SK-N-SH (cell line): ENCODE measurements at regions not wholly inside any gene's neighbourhood (a gene's known extent, or its start where the extent isn't known, plus 50 kb on each side); places are given as distances from the start of the nearest gene placed in this dataset.

Source experiments
- CTCF ChIA-PET: fragments of 300-600, 350-600 bp; formaldehyde crosslinking; extraction: SDS; loops from one replicate; lab custom pipeline; 2021; lab: Yijun Ruan, JAX
- POLR2A ChIA-PET: fragments of 350-600 bp; sonication (Branson Sonifier 250); formaldehyde crosslinking; extraction: SDS; loops from one replicate; lab custom pipeline; 2020; ENCODE audit warnings: antibody characterized with exemption, inconsistent platforms; lab: Yijun Ruan, JAX
- DNase-seq: peaks from one replicate; pipeline ENCODE4 v3.0.0; 2012
- H2AFZ ChIP-seq: fragments of 200-600 bp; sonication (generic); 2 replicates; pipeline ENCODE4 v1.8.1; 2016; ENCODE audit warnings: antibody characterized with exemption, mild to moderate bottlenecking, low read depth
- H3F3A ChIP-seq: fragments of 200-600 bp; sonication (generic); replicated peaks from 2 replicates; pipeline ENCODE3; 2016; ENCODE audit warnings: antibody characterized with exemption, mild to moderate bottlenecking; ENCODE audit not compliant: insufficient read depth
- H3K27ac ChIP-seq, 2 experiments: fragments of 200-500 bp in 1 of 2; fragments of 200-600 bp in 1 of 2; sonication (Bioruptor generic) in 1 of 2; sonication (generic), shearing (Covaris generic) in 1 of 2; 2 replicates each; pipeline versions ENCODE4 v1.5.1 to v1.6.1; 2014 to 2016; ENCODE audit warnings: low read depth in 2 of 2, inconsistent platforms in 1 of 2, low read length in 1 of 2, mild to moderate bottlenecking in 1 of 2, mixed read lengths in 1 of 2
- H3K27me3 ChIP-seq: fragments of 200-600 bp; sonication (generic), shearing (Covaris generic); 2 replicates; pipeline ENCODE4 v1.6.1; 2016; ENCODE audit warnings: mixed run types; ENCODE audit not compliant: insufficient read depth
- H3K36me3 ChIP-seq, 2 experiments: fragments of 200-500 bp in 1 of 2; fragments of 200-600 bp in 1 of 2; sonication (Bioruptor generic) in 1 of 2; sonication (generic) in 1 of 2; replicated peaks in 1 of 2; 2 replicates each; pipeline versions ENCODE3 to v1.5.1; 2014 to 2016; ENCODE audit warnings: low read length in 1 of 2, mild to moderate bottlenecking in 1 of 2; ENCODE audit not compliant: insufficient read depth in 2 of 2, control insufficient read depth in 1 of 2
- H3K4me1 ChIP-seq, 2 experiments: fragments of 200-500 bp in 1 of 2; fragments of 200-600 bp in 1 of 2; sonication (Bioruptor generic) in 1 of 2; sonication (generic), shearing (Covaris generic) in 1 of 2; 2 replicates each; pipeline versions ENCODE4 v1.5.1 to v1.6.1; 2014 to 2016; ENCODE audit warnings: low read depth in 1 of 2, low read length in 1 of 2, mixed run types in 1 of 2; ENCODE audit not compliant: insufficient read depth in 2 of 2, control insufficient read depth in 1 of 2
- H3K4me2 ChIP-seq: fragments of 200-600 bp; sonication (generic), shearing (Covaris generic); 2 replicates; pipeline ENCODE4 v1.6.1; 2017; ENCODE audit warnings: mixed run types
- H3K4me3 ChIP-seq, 2 experiments: fragments of 200-500 bp in 1 of 2; fragments of 200-600 bp in 1 of 2; sonication (Bioruptor generic) in 1 of 2; sonication (generic), shearing (Covaris generic) in 1 of 2; 2 replicates each; pipeline versions ENCODE4 v1.5.1 to v1.8.1; 2014 to 2016; ENCODE audit warnings: low read depth in 2 of 2, inconsistent platforms in 1 of 2, low read length in 1 of 2, mild to moderate bottlenecking in 1 of 2, mixed read lengths in 1 of 2, moderate library complexity in 1 of 2
- H3K79me2 ChIP-seq: fragments of 200-600 bp; sonication (generic); 2 replicates; pipeline ENCODE4 v1.8.1; 2017; ENCODE audit warnings: mild to moderate bottlenecking; ENCODE audit not compliant: insufficient read depth
- H3K9ac ChIP-seq: fragments of 200-600 bp; sonication (generic); 2 replicates; pipeline ENCODE4 v1.6.1; 2017; ENCODE audit warnings: mixed run types
- H3K9me2 ChIP-seq: fragments of 200-600 bp; sonication (generic); 2 replicates; pipeline ENCODE4 v1.6.1; 2017; ENCODE audit warnings: mixed run types
- H3K9me3 ChIP-seq: fragments of 200-600 bp; sonication (generic); 2 replicates; pipeline ENCODE4 v1.6.1; 2017; ENCODE audit warnings: mixed run types, mild to moderate bottlenecking, moderate library complexity
- H4K20me1 ChIP-seq: fragments of 200-600 bp; sonication (generic); 2 replicates; pipeline ENCODE4 v1.6.1; 2017; ENCODE audit warnings: mild to moderate bottlenecking, mixed run types; ENCODE audit not compliant: insufficient read depth
- ELF1 ChIP-seq: IDR thresholded peaks from 2 replicates; pipeline ENCODE4 v1.4.0; 2012
- FOSL2 ChIP-seq: IDR thresholded peaks from 2 replicates; pipeline ENCODE4 v1.4.0; 2012; ENCODE audit warnings: low read depth, mild to moderate bottlenecking, moderate library complexity, borderline replicate concordance
- IRF3 ChIP-seq: fragments of 150-350 bp; IDR thresholded peaks from 2 replicates; pipeline ENCODE4 v1.6.1; 2016; ENCODE audit warnings: mild to moderate bottlenecking, low read depth, low read length
- MAX ChIP-seq: IDR thresholded peaks from 2 replicates; pipeline ENCODE4 v1.4.0; 2012; ENCODE audit warnings: low read depth
- MXI1 ChIP-seq: IDR thresholded peaks from 2 replicates; pipeline ENCODE4 v1.6.1; 2012; ENCODE audit warnings: mild to moderate bottlenecking, low read depth, low read length, improper control_type of control experiment
- NFIC ChIP-seq: IDR thresholded peaks from 2 replicates; pipeline ENCODE4 v1.4.0; 2012; ENCODE audit warnings: borderline replicate concordance
- PBX3 ChIP-seq: IDR thresholded peaks from 2 replicates; pipeline ENCODE4; 2012
- POLR2AphosphoS5 ChIP-seq: IDR thresholded peaks from 2 replicates; pipeline ENCODE4 v1.6.1; 2012; ENCODE audit warnings: low read depth, low read length
- RAD21 ChIP-seq: IDR thresholded peaks from 2 replicates; pipeline ENCODE4 v1.6.1; 2012; ENCODE audit warnings: mild to moderate bottlenecking, low read length
- SIN3A ChIP-seq: IDR thresholded peaks from 2 replicates; pipeline ENCODE4 v1.6.1; 2012; ENCODE audit warnings: low read depth, mild to moderate bottlenecking, low read length, moderate library complexity, borderline replicate concordance
- SMC3 ChIP-seq: IDR thresholded peaks from 2 replicates; pipeline ENCODE4 v1.6.1; 2012; ENCODE audit warnings: low read depth, low read length, improper control_type of control experiment
- TAF1 ChIP-seq: IDR thresholded peaks from 2 replicates; pipeline ENCODE4 v1.6.1; 2012; ENCODE audit warnings: low read depth, mild to moderate bottlenecking, low read length, moderate library complexity, borderline replicate concordance
- TCF12 ChIP-seq: IDR thresholded peaks from 2 replicates; pipeline ENCODE4 v1.4.0; 2012
- ZBTB33 ChIP-seq: IDR thresholded peaks from 2 replicates; pipeline ENCODE4 v1.4.0; 2012; ENCODE audit warnings: low read depth, borderline replicate concordance
- WGBS: methylation state at CpG from one replicate; pipeline ENCODE4 v1.1.6; 2017; ENCODE audit warnings: low lambda C conversion rate; 5-methylcytosine and 5-hydroxymethylcytosine counted together
- TF ChIP-seq, protein P1 (sequence below): IDR thresholded peaks from 2 replicates; pipeline ENCODE4 v1.4.0; 2012; ENCODE audit warnings: low read depth, borderline replicate concordance

DNA sequence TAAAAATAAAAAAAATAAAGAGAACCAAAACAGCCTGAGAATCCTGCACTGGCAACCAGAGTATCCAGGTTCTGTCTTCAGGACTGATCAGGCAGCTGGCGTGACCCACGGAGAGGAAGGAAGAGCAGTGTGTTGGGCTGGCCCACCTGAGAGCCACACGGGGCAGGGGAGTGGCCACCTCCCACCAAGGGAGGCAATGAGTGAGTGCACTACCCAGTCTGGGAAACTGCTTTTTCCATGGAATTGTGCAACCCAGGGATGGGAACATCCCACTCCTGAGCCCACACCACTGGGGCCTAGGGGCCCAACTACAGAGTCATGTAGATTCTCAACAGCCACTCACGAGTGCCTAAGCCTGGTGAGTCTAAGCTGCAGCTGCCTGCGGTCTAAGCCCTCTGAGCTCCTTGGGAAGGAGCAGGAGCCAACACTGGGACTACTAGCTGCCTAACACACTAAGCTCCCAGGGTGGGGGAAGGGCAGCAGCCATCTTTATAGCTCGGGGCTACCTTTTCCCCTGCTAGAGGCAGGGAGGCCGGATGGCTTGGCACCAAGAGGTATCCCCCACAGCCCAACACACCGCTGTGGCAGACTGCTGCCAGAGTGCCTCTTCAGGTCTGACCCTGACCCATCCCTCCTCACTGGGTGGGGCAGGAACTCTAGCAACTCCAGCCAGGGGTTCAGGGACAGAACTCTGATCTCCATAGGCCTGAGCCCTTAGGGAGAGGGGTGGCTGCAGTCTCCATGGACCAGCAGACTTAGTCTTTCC is 610.9 kb downstream of the RERGL start:
- H3K9me2 ChIP-seq = no peaks in the 10 kb centered on the region; the same call in 1 of the 2 replicates
- H3K9ac ChIP-seq = no peak overlapping the region
- no peak overlapping the region for H3K27ac ChIP-seq
- H3K9me3 ChIP-seq = no peaks in the 10 kb centered on the region; the same call in 1 of the 2 replicates
- H3K4me2 ChIP-seq = no peak overlapping the region
- WGBS = 11% methylated on average over 6 of the region's 8 CpGs
- TF ChIP-seq MAX = no peak
- no peak for TF ChIP-seq FOSL2
- no peak for TF ChIP-seq TCF12
- no peak for TF ChIP-seq RAD21
- no peak for TF ChIP-seq ZBTB33
- no peak for TF ChIP-seq SMC3
- TF ChIP-seq IRF3 = no peak
- no peak for TF ChIP-seq NFIC
- no peak for TF ChIP-seq MXI1
- no peak for TF ChIP-seq ELF1
- TF ChIP-seq POLR2AphosphoS5 = no peak
- no peak for TF ChIP-seq SIN3A
- TF ChIP-seq, protein P1, sequence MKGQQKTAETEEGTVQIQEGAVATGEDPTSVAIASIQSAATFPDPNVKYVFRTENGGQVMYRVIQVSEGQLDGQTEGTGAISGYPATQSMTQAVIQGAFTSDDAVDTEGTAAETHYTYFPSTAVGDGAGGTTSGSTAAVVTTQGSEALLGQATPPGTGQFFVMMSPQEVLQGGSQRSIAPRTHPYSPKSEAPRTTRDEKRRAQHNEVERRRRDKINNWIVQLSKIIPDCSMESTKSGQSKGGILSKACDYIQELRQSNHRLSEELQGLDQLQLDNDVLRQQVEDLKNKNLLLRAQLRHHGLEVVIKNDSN = no peak
- TF ChIP-seq PBX3 = no peak
- no peak for TF ChIP-seq TAF1
- H3K79me2 ChIP-seq = no peaks in the 10 kb centered on the region
- ChIA-PET POLR2A (no interaction called here), CTCF (no interaction called here)
- H3K4me1 ChIP-seq = no peaks in the 10 kb centered on the region
- no peak for DNase-seq
- no peak overlapping the region for H3K4me3 ChIP-seq
- no peaks in the 10 kb centered on the region for H3F3A ChIP-seq
- no peaks in the 10 kb centered on the region for H3K27me3 ChIP-seq
- no peaks in the 10 kb centered on the region for H3K36me3 ChIP-seq
- H2AFZ ChIP-seq = no peak overlapping the region
- no peaks in the 10 kb centered on the region for H4K20me1 ChIP-seq
